HEK293 (cell line): ENCODE measurements at regions not wholly inside any gene's neighbourhood (a gene's known extent, or its start where the extent isn't known, plus 50 kb on each side); places are given as distances from the start of the nearest gene placed in this dataset.

Experiments
- GFI1B ChIP-seq: fragments of 450-650 bp; formaldehyde crosslinking; IDR thresholded peaks from 2 replicates; pipeline ENCODE4 v1.5.1; 2016; ENCODE audit warnings: missing biosample characterization, missing genetic modification characterization
- SP3 ChIP-seq: fragments of 450-650 bp; formaldehyde crosslinking; IDR thresholded peaks from 2 replicates; pipeline ENCODE4 v1.5.1; 2016; ENCODE audit warnings: missing biosample characterization, missing genetic modification characterization
- YY1 ChIP-seq: fragments of 450-650 bp; formaldehyde crosslinking; IDR thresholded peaks from 2 replicates; pipeline ENCODE4 v1.5.1; 2018; ENCODE audit warnings: missing biosample characterization, missing genetic modification characterization
- ZBTB21 ChIP-seq: fragments of 450-650 bp; formaldehyde crosslinking; IDR thresholded peaks from 2 replicates; pipeline ENCODE4 v1.5.1; 2017; ENCODE audit warnings: missing biosample characterization, missing genetic modification characterization
- ZBTB7A ChIP-seq: fragments of 450-650 bp; formaldehyde crosslinking; IDR thresholded peaks from 2 replicates; pipeline ENCODE4 v1.5.1; 2016; ENCODE audit warnings: low read depth, missing biosample characterization, missing genetic modification characterization
- ZNF776 ChIP-seq: fragments of 450-650 bp; formaldehyde crosslinking; IDR thresholded peaks from 2 replicates; pipeline ENCODE4 v1.5.0; 2017; ENCODE audit warnings: missing biosample characterization, missing genetic modification characterization, borderline replicate concordance
- ZXDB ChIP-seq: fragments of 450-650 bp; formaldehyde crosslinking; IDR thresholded peaks from 2 replicates; pipeline ENCODE4 v1.5.1; 2016; ENCODE audit warnings: missing biosample characterization, missing genetic modification characterization
- TF ChIP-seq, protein P1 (sequence below): sonication (generic); formaldehyde crosslinking; IDR thresholded peaks from 2 replicates; pipeline ENCODE4 v1.8.1; 2022; ENCODE audit warnings: mild to moderate bottlenecking, moderate library complexity, missing genetic modification reagents
- TF ChIP-seq, protein P2 (sequence below): fragments of 450-650 bp; formaldehyde crosslinking; IDR thresholded peaks from 2 replicates; pipeline ENCODE4 v1.5.1; 2016; ENCODE audit warnings: missing biosample characterization, missing genetic modification characterization
- TF ChIP-seq, protein P3 (sequence below): fragments of 450-650 bp; formaldehyde crosslinking; IDR thresholded peaks from 2 replicates; pipeline ENCODE4 v1.5.1; 2016; ENCODE audit warnings: missing biosample characterization, missing genetic modification characterization
- TF ChIP-seq, protein P4 (sequence below): fragments of 450-650 bp; formaldehyde crosslinking; IDR thresholded peaks from 2 replicates; pipeline ENCODE4 v1.5.1; 2016; ENCODE audit warnings: missing biosample characterization, missing genetic modification characterization

DNA sequence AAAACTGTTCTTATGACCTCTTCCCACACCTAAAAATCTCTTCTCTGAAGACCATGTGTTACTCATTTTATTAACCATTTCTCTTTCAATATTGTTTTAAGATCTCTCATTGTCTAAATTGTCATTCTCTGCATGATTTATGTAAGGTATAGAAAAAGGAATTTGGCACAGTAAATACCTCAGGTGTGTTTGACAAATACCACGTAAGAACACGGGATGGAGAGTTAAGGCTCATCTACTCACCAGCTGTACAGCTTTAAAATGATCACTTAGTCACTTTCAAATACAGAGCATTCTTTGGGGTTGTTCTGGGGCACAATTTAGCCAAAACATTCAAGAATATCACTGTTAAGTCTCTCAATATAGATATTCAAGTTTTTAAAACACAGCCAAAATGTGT is 627.1 kb downstream of the MCTP2 start:
- TF ChIP-seq, protein P1, sequence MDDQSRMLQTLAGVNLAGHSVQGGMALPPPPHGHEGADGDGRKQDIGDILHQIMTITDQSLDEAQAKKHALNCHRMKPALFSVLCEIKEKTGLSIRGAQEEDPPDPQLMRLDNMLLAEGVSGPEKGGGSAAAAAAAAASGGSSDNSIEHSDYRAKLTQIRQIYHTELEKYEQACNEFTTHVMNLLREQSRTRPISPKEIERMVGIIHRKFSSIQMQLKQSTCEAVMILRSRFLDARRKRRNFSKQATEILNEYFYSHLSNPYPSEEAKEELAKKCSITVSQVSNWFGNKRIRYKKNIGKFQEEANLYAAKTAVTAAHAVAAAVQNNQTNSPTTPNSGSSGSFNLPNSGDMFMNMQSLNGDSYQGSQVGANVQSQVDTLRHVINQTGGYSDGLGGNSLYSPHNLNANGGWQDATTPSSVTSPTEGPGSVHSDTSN: no peak
- TF ChIP-seq ZNF776 (tag by site-specific recombination) (no peak), SP3 (tag by site-specific recombination) (no peak), YY1 (tag by site-specific recombination) (no peak), ZXDB (tag by site-specific recombination) (no peak), ZBTB7A (tag by site-specific recombination) (no peak), ZBTB21 (tag by site-specific recombination) (no peak), GFI1B (tag by site-specific recombination) (no peak)
- TF ChIP-seq, protein P2, sequence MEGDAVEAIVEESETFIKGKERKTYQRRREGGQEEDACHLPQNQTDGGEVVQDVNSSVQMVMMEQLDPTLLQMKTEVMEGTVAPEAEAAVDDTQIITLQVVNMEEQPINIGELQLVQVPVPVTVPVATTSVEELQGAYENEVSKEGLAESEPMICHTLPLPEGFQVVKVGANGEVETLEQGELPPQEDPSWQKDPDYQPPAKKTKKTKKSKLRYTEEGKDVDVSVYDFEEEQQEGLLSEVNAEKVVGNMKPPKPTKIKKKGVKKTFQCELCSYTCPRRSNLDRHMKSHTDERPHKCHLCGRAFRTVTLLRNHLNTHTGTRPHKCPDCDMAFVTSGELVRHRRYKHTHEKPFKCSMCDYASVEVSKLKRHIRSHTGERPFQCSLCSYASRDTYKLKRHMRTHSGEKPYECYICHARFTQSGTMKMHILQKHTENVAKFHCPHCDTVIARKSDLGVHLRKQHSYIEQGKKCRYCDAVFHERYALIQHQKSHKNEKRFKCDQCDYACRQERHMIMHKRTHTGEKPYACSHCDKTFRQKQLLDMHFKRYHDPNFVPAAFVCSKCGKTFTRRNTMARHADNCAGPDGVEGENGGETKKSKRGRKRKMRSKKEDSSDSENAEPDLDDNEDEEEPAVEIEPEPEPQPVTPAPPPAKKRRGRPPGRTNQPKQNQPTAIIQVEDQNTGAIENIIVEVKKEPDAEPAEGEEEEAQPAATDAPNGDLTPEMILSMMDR (tag by site-specific recombination): no peak
- TF ChIP-seq, protein P3, sequence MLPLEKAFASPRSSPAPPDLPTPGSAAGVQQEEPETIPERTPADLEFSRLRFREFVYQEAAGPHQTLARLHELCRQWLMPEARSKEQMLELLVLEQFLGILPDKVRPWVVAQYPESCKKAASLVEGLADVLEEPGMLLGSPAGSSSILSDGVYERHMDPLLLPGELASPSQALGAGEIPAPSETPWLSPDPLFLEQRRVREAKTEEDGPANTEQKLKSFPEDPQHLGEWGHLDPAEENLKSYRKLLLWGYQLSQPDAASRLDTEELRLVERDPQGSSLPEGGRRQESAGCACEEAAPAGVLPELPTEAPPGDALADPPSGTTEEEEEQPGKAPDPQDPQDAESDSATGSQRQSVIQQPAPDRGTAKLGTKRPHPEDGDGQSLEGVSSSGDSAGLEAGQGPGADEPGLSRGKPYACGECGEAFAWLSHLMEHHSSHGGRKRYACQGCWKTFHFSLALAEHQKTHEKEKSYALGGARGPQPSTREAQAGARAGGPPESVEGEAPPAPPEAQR (tag by site-specific recombination): no peak
- TF ChIP-seq, protein P4, sequence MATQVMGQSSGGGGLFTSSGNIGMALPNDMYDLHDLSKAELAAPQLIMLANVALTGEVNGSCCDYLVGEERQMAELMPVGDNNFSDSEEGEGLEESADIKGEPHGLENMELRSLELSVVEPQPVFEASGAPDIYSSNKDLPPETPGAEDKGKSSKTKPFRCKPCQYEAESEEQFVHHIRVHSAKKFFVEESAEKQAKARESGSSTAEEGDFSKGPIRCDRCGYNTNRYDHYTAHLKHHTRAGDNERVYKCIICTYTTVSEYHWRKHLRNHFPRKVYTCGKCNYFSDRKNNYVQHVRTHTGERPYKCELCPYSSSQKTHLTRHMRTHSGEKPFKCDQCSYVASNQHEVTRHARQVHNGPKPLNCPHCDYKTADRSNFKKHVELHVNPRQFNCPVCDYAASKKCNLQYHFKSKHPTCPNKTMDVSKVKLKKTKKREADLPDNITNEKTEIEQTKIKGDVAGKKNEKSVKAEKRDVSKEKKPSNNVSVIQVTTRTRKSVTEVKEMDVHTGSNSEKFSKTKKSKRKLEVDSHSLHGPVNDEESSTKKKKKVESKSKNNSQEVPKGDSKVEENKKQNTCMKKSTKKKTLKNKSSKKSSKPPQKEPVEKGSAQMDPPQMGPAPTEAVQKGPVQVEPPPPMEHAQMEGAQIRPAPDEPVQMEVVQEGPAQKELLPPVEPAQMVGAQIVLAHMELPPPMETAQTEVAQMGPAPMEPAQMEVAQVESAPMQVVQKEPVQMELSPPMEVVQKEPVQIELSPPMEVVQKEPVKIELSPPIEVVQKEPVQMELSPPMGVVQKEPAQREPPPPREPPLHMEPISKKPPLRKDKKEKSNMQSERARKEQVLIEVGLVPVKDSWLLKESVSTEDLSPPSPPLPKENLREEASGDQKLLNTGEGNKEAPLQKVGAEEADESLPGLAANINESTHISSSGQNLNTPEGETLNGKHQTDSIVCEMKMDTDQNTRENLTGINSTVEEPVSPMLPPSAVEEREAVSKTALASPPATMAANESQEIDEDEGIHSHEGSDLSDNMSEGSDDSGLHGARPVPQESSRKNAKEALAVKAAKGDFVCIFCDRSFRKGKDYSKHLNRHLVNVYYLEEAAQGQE (tag by site-specific recombination): no peak
